H9 (cell line): ENCODE measurements at regions not wholly inside any gene's neighbourhood (a gene's known extent, or its start where the extent isn't known, plus 50 kb on each side); places are given as distances from the start of the nearest gene placed in this dataset.

ENCODE experiments used
- DNase-seq: peaks from one replicate; pipeline ENCODE4 v3.0.0-alpha.2; 2017
- H2AFZ ChIP-seq: one replicate; pipeline ENCODE4 v1.6.1; 2013; ENCODE audit warnings: mild to moderate bottlenecking, low read length, control low read depth, moderate library complexity
- H2AK5ac ChIP-seq: 2 replicates; pipeline ENCODE4 v1.6.1; 2013; ENCODE audit warnings: low read length, control low read depth, mixed read lengths; ENCODE audit not compliant: insufficient read length
- H2BK120ac ChIP-seq: one replicate; pipeline ENCODE4 v1.6.1; 2013; ENCODE audit warnings: low read depth, mild to moderate bottlenecking, low read length, control low read depth, inconsistent platforms; ENCODE audit not compliant: poor library complexity, severe bottlenecking
- H2BK12ac ChIP-seq: 2 replicates; pipeline ENCODE4 v1.6.1; 2013; ENCODE audit warnings: low read length, control low read depth, mixed read lengths, low read depth; ENCODE audit not compliant: insufficient read length
- H2BK15ac ChIP-seq: 2 replicates; pipeline ENCODE4 v1.6.1; 2013; ENCODE audit warnings: low read depth, low read length, control low read depth
- H2BK20ac ChIP-seq: one replicate; pipeline ENCODE4 v1.6.1; 2013; ENCODE audit warnings: low read depth, mild to moderate bottlenecking, low read length, control low read depth, inconsistent platforms; ENCODE audit not compliant: poor library complexity, severe bottlenecking
- H2BK5ac ChIP-seq: 2 replicates; pipeline ENCODE4 v1.6.1; 2013; ENCODE audit warnings: low read length, control low read depth, mixed read lengths; ENCODE audit not compliant: insufficient read length
- H3K14ac ChIP-seq: 2 replicates; pipeline ENCODE4 v1.6.1; 2013; ENCODE audit warnings: low read length, control low read depth; ENCODE audit not compliant: insufficient read depth
- H3K18ac ChIP-seq: 2 replicates; pipeline ENCODE4 v1.6.1; 2013; ENCODE audit warnings: low read depth, mild to moderate bottlenecking, mixed read lengths, low read length, control low read depth; ENCODE audit not compliant: insufficient read length
- H3K23ac ChIP-seq: 2 replicates; pipeline ENCODE4 v1.6.1; 2013; ENCODE audit warnings: low read length, control low read depth, mixed read lengths, low read depth; ENCODE audit not compliant: insufficient read length
- H3K23me2 ChIP-seq: 2 replicates; pipeline ENCODE4 v1.6.1; 2013; ENCODE audit warnings: low read depth, mild to moderate bottlenecking, mixed read lengths, low read length, control low read depth; ENCODE audit not compliant: insufficient read length, poor library complexity, severe bottlenecking
- H3K27ac ChIP-seq: 2 replicates; pipeline ENCODE4 v1.5.1; 2013; ENCODE audit warnings: low read length, control low read depth, mixed read lengths, low read depth; ENCODE audit not compliant: insufficient read length
- H3K27me3 ChIP-seq: 2 replicates; pipeline ENCODE4 v1.6.1; 2013; ENCODE audit warnings: low read length, control low read depth, inconsistent platforms; ENCODE audit not compliant: insufficient read depth
- H3K4ac ChIP-seq: 2 replicates; pipeline ENCODE4 v1.6.1; 2013; ENCODE audit warnings: low read depth, mild to moderate bottlenecking, control low read depth, inconsistent platforms, low read length, moderate library complexity
- H3K4me1 ChIP-seq: 2 replicates; pipeline ENCODE4 v1.6.1; 2013; ENCODE audit warnings: low read length, control low read depth, inconsistent platforms; ENCODE audit not compliant: insufficient read depth
- H3K4me2 ChIP-seq: 2 replicates; pipeline ENCODE4 v1.6.1; 2013; ENCODE audit warnings: low read length, control low read depth, mixed read lengths; ENCODE audit not compliant: insufficient read length, insufficient read depth
- H3K56ac ChIP-seq: 2 replicates; pipeline ENCODE4 v1.6.1; 2013; ENCODE audit warnings: low read depth, mild to moderate bottlenecking, mixed read lengths, low read length, control low read depth; ENCODE audit not compliant: insufficient read length
- H3K79me1 ChIP-seq: 2 replicates; pipeline ENCODE4 v1.6.1; 2013; ENCODE audit warnings: low read depth, mild to moderate bottlenecking, moderate library complexity, low read length, control low read depth, inconsistent platforms; ENCODE audit not compliant: insufficient read depth, poor library complexity, severe bottlenecking
- H3K79me2 ChIP-seq: 2 replicates; pipeline ENCODE4 v1.6.1; 2013; ENCODE audit warnings: low read length, control low read depth, inconsistent platforms; ENCODE audit not compliant: insufficient read depth
- H3K9ac ChIP-seq: 2 replicates; pipeline ENCODE4 v1.6.1; 2013; ENCODE audit warnings: low read length, control low read depth, mixed read lengths; ENCODE audit not compliant: insufficient read length; ENCODE audit errors: extremely low read depth
- H3K9me3 ChIP-seq: one replicate; pipeline ENCODE4 v1.6.1; 2013; ENCODE audit warnings: low read depth, low read length, inconsistent platforms; ENCODE audit not compliant: control insufficient read depth
- H3T11ph ChIP-seq: one replicate; pipeline ENCODE4 v1.6.1; 2013; ENCODE audit warnings: mild to moderate bottlenecking, low read length, control low read depth, inconsistent platforms
- H4K20me1 ChIP-seq: one replicate; pipeline ENCODE4 v1.6.1; 2013; ENCODE audit not compliant: control insufficient read depth, insufficient read length, insufficient read depth
- H4K5ac ChIP-seq: 2 replicates; pipeline ENCODE4 v1.6.1; 2013; ENCODE audit warnings: low read depth, mild to moderate bottlenecking, mixed read lengths, low read length, control low read depth; ENCODE audit not compliant: insufficient read length
- H4K8ac ChIP-seq: replicated peaks from 2 replicates; pipeline ENCODE4 v1.6.1; 2013; ENCODE audit warnings: low read length, control low read depth, mixed read lengths, low read depth; ENCODE audit not compliant: insufficient read length
- H4K91ac ChIP-seq: 2 replicates; pipeline ENCODE4 v1.6.1; 2013; ENCODE audit warnings: low read depth, mild to moderate bottlenecking, moderate library complexity, mixed read lengths, low read length, control low read depth; ENCODE audit not compliant: insufficient read length
- H3K27ac Mint-ChIP-seq, 3 experiments: 2 replicates in 2 of 3; 3 replicates in 1 of 3; pipeline ENCODE4 v1.8.0; 2020 to 2021; ENCODE audit warnings: mixed read lengths in 3 of 3, mild to moderate bottlenecking in 1 of 3, moderate library complexity in 1 of 3
- H3K27me3 Mint-ChIP-seq: 2 replicates; pipeline ENCODE4 v1.8.0; 2021; ENCODE audit warnings: low read depth, mild to moderate bottlenecking, moderate library complexity, mixed read lengths
- H3K36me3 Mint-ChIP-seq, 3 experiments: 2 replicates in 2 of 3; 3 replicates in 1 of 3; pipeline ENCODE4 v1.8.0; 2020 to 2021; ENCODE audit warnings: low read depth in 3 of 3, mixed read lengths in 3 of 3; ENCODE audit not compliant: insufficient read depth in 1 of 3
- H3K4me1 Mint-ChIP-seq, 2 experiments: 2 replicates each; pipeline ENCODE4 v1.8.0; 2020; ENCODE audit warnings: mixed read lengths in 2 of 2
- H3K4me3 Mint-ChIP-seq, 2 experiments: 2 replicates in 1 of 2; 3 replicates in 1 of 2; pipeline ENCODE4 v1.8.0; 2020 to 2021; ENCODE audit warnings: mild to moderate bottlenecking in 2 of 2, mixed read lengths in 2 of 2, moderate library complexity in 1 of 2
- H3K9me3 Mint-ChIP-seq, 2 experiments: 2 replicates in 1 of 2; 3 replicates in 1 of 2; pipeline ENCODE4 v1.8.0; 2020; ENCODE audit warnings: mild to moderate bottlenecking in 2 of 2, mixed read lengths in 2 of 2, moderate library complexity in 1 of 2
- WGBS: extraction: QIAGEN DNeasy Blood & Tissue Kit; methylation state at CpG from one replicate; pipeline ENCODE4 v1.1.7; 2013; ENCODE audit warnings: missing lambda C conversion rate, low lambda C conversion rate, mixed read lengths; ENCODE audit not compliant: insufficient read length; ENCODE audit errors: extremely low coverage; 5-methylcytosine and 5-hydroxymethylcytosine counted together
- TF ChIP-seq, protein P1 (sequence below): fragments of 200-600 bp; sonication (generic); conservative IDR thresholded peaks from 3 replicates; pipeline ENCODE4 v1.8.0; 2021; ENCODE audit warnings: antibody characterized with exemption, mild to moderate bottlenecking

DNA sequence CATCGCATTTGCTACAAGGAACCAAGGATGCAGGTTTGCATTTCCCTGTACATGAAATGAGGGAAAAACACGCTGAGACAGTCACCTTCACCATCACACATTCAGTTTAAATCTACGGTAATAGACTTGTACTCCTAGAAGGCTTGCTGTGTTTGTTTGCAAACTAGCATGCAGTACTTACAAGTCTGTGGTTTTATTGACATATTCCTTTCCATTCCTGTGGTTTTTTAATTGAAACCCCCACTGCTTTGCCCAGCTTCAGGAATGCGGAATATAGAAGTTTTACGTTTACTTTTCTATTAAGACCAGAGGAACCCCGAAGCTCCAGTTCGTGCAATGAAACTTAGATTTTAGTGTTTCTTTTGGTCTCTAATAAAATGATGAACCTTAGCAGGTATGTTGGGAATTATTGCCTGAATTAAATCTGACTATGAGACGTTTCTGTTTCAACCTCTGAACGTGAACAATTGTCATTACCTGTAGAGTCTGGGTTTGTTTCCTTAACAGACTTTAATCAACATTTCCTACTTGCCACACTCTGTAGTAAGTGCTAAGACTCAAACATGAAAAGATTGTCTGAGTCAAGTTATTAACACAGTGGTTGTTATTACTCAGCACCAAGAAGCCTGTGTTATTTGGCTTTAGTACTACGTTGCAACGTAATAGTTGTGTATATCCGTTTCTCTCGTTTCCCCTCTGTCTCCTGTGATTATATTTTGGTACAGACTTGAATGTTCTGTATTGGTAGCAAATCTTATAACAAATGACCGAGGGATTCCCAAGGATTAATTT lies 793.3 kb upstream of the GOT2 start:
- no CpG with 5 or more reads among the region's 14 CpGs for WGBS

More for the DNA sequence above, 793.3 kb upstream of the GOT2 start:
- H2BK120ac ChIP-seq = no peak overlapping the region
- H4K8ac ChIP-seq = no peak overlapping the region
- TF ChIP-seq, protein P1, sequence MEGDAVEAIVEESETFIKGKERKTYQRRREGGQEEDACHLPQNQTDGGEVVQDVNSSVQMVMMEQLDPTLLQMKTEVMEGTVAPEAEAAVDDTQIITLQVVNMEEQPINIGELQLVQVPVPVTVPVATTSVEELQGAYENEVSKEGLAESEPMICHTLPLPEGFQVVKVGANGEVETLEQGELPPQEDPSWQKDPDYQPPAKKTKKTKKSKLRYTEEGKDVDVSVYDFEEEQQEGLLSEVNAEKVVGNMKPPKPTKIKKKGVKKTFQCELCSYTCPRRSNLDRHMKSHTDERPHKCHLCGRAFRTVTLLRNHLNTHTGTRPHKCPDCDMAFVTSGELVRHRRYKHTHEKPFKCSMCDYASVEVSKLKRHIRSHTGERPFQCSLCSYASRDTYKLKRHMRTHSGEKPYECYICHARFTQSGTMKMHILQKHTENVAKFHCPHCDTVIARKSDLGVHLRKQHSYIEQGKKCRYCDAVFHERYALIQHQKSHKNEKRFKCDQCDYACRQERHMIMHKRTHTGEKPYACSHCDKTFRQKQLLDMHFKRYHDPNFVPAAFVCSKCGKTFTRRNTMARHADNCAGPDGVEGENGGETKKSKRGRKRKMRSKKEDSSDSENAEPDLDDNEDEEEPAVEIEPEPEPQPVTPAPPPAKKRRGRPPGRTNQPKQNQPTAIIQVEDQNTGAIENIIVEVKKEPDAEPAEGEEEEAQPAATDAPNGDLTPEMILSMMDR = no peak
- no peak overlapping the region for H3K56ac ChIP-seq
- no peak overlapping the region for H2BK5ac ChIP-seq
- H2BK20ac ChIP-seq = no peak overlapping the region
- H3K14ac ChIP-seq = no peak overlapping the region
- H3K9ac ChIP-seq = no peak overlapping the region
- no peak overlapping the region for H3K27ac ChIP-seq
- Mint-ChIP-seq H3K4me1 (peaks cover 0 to 4% of the 10 kb centered on the region in 2 experiments; a peak in 2 of 4 replicates), H3K4me3 (no peak overlapping the region), H3K36me3 (no peaks in the 10 kb centered on the region), H3K27me3 (no peaks in the 10 kb centered on the region), H3K27ac (no peak overlapping the region), H3K9me3 (no peaks in the 10 kb centered on the region)
- H3K18ac ChIP-seq = no peak overlapping the region
- no peak overlapping the region for H3K4ac ChIP-seq
- H3K79me2 ChIP-seq = no peaks in the 10 kb centered on the region
- H3K4me1 ChIP-seq = peaks cover 2% of the 10 kb centered on the region; the same call in 1 of the 2 replicates
- no peak overlapping the region for H3K23ac ChIP-seq
- no peak overlapping the region for H2BK12ac ChIP-seq
- no peak overlapping the region for H4K91ac ChIP-seq
- no peak overlapping the region for H3T11ph ChIP-seq
- DNase-seq = no peak
- no peaks in the 10 kb centered on the region for H3K9me3 ChIP-seq
- no peaks in the 10 kb centered on the region for H4K20me1 ChIP-seq
- H3K4me2 ChIP-seq = no peak overlapping the region
- H3K23me2 ChIP-seq = no peaks in the 10 kb centered on the region
- H2BK15ac ChIP-seq = no peak overlapping the region
- H3K79me1 ChIP-seq = no peaks in the 10 kb centered on the region
- peak overlapping the region; percentile 62 for H2AFZ ChIP-seq
- no peak overlapping the region for H4K5ac ChIP-seq
- H2AK5ac ChIP-seq = no peak overlapping the region
- H3K27me3 ChIP-seq = no peaks in the 10 kb centered on the region
